Breast epithelium (tissue), 4 donors: ENCODE measurements at regions not wholly inside any gene's neighbourhood (a gene's known extent, or its start where the extent isn't known, plus 50 kb on each side); places are given as distances from the start of the nearest gene placed in this dataset.

Experiments used
- DNase-seq, 2 donors: peaks; one replicate each; pipeline ENCODE4 v3.0.0-alpha.2; 2019; ENCODE audit warnings: low spot score in 2 of 2
- H3K27ac ChIP-seq, 2 donors: fragments of 200-600 bp; sonication (generic) in 1 of 2; one replicate each; pipeline ENCODE4 v1.5.1; 2016 to 2019; ENCODE audit warnings: mild to moderate bottlenecking in 1 of 2
- H3K27me3 ChIP-seq, 2 donors: fragments of 200-600 bp; sonication (generic) in 1 of 2; one replicate each; pipeline versions ENCODE4 v1.5.1 to v1.6.0; 2017 to 2019; ENCODE audit warnings: control low read depth in 1 of 2, mild to moderate bottlenecking in 1 of 2
- H3K36me3 ChIP-seq: fragments of 200-600 bp; one replicate; pipeline ENCODE4 v1.5.1; 2019
- H3K4me1 ChIP-seq, 2 donors: fragments of 200-600 bp; sonication (generic); one replicate each; pipeline ENCODE4 v1.5.1; 2016 to 2019; ENCODE audit warnings: control low read depth in 1 of 2
- H3K4me3 ChIP-seq, 3 donors: fragments of 200-600 bp; sonication (generic); 1 replicate in 2 of 3; 2 replicates in 1 of 3; pipeline ENCODE4 v1.5.1; 2016 to 2019; ENCODE audit warnings: mild to moderate bottlenecking in 3 of 3, moderate library complexity in 2 of 3
- H3K9me3 ChIP-seq, 2 donors: fragments of 200-600 bp; sonication (generic) in 1 of 2; one replicate each; pipeline ENCODE4 v1.5.1; 2016 to 2019; ENCODE audit warnings: control low read depth in 1 of 2
- POLR2A ChIP-seq: fragments of 450-650 bp; IDR thresholded peaks from one replicate; pipeline ENCODE4 v1.6.1; 2016; ENCODE audit warnings: antibody characterized with exemption, mild to moderate bottlenecking, moderate library complexity
- POLR2AphosphoS5 ChIP-seq, 3 donors: sonication (generic); formaldehyde crosslinking; IDR thresholded peaks; one replicate each; pipeline ENCODE4 v1.6.1; 2017; ENCODE audit warnings: antibody characterized with exemption in 3 of 3
- intact Hi-C: fragments of 100-400 bp; cut with DNase I; formaldehyde crosslinking; loops from one replicate; pipeline ENCODE4 v1.15.1; 2023; ENCODE audit warnings: low total_unique reads
- TF ChIP-seq, protein P1 (sequence below), 3 donors: fragments of 450-650 bp; IDR thresholded peaks; one replicate each; pipeline ENCODE4 v1.5.1; 2016 to 2017; ENCODE audit warnings: antibody characterized with exemption in 3 of 3, mild to moderate bottlenecking in 3 of 3, moderate library complexity in 3 of 3

DNA sequence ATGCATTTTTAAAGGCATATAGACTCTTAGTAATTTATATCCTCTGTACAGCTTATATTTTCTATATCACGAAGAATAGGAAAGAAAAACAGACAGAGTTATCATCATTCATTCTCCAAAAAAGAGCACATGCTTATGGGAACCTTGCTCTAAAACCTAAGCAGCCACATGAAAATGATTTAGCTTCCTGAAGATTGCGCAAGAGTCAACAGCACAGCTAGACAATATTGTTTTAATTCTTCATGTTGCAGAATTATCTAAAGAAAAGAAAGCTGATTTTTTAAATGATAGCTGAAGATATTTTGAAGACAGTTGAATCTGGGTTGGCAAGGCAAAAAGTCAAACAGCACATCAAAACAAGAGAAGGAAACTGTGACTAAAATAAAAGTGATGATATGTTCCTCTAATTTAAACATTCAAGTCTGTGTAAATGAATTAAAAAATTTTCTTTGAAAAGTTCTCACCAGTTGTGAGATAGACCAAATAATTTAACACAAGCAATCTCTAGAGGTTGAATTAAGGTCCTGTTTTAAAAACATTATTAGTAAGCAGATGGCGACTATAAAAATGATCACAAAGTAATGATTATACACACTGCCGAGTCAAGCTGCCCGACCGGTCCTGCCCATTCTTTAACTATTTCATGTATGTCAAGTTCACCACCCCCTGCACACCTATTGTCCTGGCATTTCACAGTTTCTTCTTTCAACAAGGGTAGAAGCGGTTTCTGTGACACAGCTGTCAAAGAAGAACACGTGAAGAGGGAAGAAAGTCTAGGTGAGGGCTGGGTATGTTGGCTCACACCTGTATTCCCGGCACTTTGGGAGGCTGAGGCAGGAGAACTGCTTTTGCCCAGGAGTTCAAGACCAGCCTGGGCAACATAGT is 74.2 kb upstream of the BHLHE40 start:
- Histone ChIP-seq H3K27me3 (no peaks in the 10 kb centered on the region), H3K9me3 (no peaks in the 10 kb centered on the region), H3K27ac (peak overlapping the region; percentile 17 to 41), H3K36me3 (no peaks in the 10 kb centered on the region), H3K4me3 (no peak overlapping the region), H3K4me1 (no peaks in the 10 kb centered on the region)
- intact Hi-C loops, result no loop called here
- no peak for DNase-seq
- no peak for TF ChIP-seq POLR2A
- no peak for TF ChIP-seq POLR2AphosphoS5 (IDR thresholded peaks at IDR 0.05)
- TF ChIP-seq, protein P1, sequence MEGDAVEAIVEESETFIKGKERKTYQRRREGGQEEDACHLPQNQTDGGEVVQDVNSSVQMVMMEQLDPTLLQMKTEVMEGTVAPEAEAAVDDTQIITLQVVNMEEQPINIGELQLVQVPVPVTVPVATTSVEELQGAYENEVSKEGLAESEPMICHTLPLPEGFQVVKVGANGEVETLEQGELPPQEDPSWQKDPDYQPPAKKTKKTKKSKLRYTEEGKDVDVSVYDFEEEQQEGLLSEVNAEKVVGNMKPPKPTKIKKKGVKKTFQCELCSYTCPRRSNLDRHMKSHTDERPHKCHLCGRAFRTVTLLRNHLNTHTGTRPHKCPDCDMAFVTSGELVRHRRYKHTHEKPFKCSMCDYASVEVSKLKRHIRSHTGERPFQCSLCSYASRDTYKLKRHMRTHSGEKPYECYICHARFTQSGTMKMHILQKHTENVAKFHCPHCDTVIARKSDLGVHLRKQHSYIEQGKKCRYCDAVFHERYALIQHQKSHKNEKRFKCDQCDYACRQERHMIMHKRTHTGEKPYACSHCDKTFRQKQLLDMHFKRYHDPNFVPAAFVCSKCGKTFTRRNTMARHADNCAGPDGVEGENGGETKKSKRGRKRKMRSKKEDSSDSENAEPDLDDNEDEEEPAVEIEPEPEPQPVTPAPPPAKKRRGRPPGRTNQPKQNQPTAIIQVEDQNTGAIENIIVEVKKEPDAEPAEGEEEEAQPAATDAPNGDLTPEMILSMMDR (IDR thresholded peaks at IDR 0.05), result no peak

DNA sequence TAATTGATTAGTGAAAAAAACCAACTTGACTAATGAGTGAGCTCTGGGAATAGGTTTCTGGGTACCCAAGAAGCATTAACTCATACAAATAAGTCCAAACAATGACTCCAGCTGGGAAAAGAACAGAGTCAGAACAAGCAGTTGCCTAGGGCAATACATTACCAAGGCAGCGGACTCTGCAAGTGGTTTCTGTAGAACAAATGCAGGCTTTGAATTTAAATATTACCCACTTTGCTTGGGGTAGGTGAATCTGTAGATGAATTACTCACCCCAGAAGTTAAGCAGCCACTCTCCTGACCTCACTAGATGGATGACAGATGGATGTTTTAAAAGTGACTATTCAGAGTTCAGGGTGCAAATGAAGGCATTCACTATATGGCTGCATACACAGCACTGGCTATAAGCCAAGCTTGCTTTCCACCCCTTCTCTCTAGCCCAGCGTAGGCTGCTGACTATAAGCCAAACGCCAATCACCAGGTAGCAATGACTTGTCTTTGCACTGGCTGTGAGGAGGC is 73.1 kb upstream of the BHLHE40 start:
- no peak for DNase-seq
- intact Hi-C loops, result no loop called here
- TF ChIP-seq, protein P1 (IDR thresholded peaks at IDR 0.05), result no peak
- TF ChIP-seq POLR2A (no peak), POLR2AphosphoS5 (IDR thresholded peaks at IDR 0.05) (no peak)
- Histone ChIP-seq H3K36me3 (no peaks in the 10 kb centered on the region), H3K4me1 (no peaks in the 10 kb centered on the region), H3K9me3 (no peaks in the 10 kb centered on the region), H3K4me3 (no peak overlapping the region), H3K27ac (peak overlapping the region in 1 of 2 donors; percentile 17), H3K27me3 (no peaks in the 10 kb centered on the region)

GRCh38 chr3:4907050-4907449 is 72.2 kb upstream of the BHLHE40 start:
- intact Hi-C loops, result no loop called here
- TF ChIP-seq POLR2A (no peak), POLR2AphosphoS5 (IDR thresholded peaks at IDR 0.05) (no peak)
- TF ChIP-seq, protein P1 (IDR thresholded peaks at IDR 0.05), result no peak
- no peaks in the 10 kb centered on the region for H3K9me3 ChIP-seq

GRCh38 chr3:4907643-4908432 is 71.4 kb upstream of the BHLHE40 start:
- Histone ChIP-seq H3K36me3 (no peaks in the 10 kb centered on the region), H3K4me3 (no peak overlapping the region), H3K4me1 (no peaks in the 10 kb centered on the region), H3K27me3 (no peaks in the 10 kb centered on the region), H3K9me3 (no peaks in the 10 kb centered on the region), H3K27ac (no peak overlapping the region)
- no peak for DNase-seq
- intact Hi-C loops, result no loop called here
- TF ChIP-seq POLR2A, result no peak
- no peak for TF ChIP-seq POLR2AphosphoS5 (IDR thresholded peaks at IDR 0.05)
- TF ChIP-seq, protein P1 (IDR thresholded peaks at IDR 0.05), result no peak

More at GRCh38 chr3:4907050-4907449, 72.2 kb upstream of the BHLHE40 start:
- no peak for DNase-seq
- no peaks in the 10 kb centered on the region for H3K36me3 ChIP-seq
- no peak overlapping the region for H3K4me3 ChIP-seq
- no peaks in the 10 kb centered on the region for H3K4me1 ChIP-seq
- H3K27me3 ChIP-seq, result no peaks in the 10 kb centered on the region
- no peak overlapping the region for H3K27ac ChIP-seq
